Glomerular endothelial cell (primary cell): ENCODE measurements at regions not wholly inside any gene's neighbourhood (a gene's known extent, or its start where the extent isn't known, plus 50 kb on each side); places are given as distances from the start of the nearest gene placed in this dataset.
"Not testable (repeated sequence)": the region's sequence is repeated elsewhere in the genome, so short reads cannot be mapped to it uniquely, and the experiment has no call there.

Experiments
- DNase-seq: peaks from one replicate; pipeline ENCODE4 v3.0.0-alpha.2; 2011; ENCODE audit warnings: low read depth, low spot score; ENCODE audit errors: extremely low read depth

- no peak for DNase-seq
Measured at GRCh38 chr1:58206749-58207148, 339.8 kb downstream of the OMA1 start.

GRCh38 chr1:58204284-58204683 lies 342.2 kb downstream of the OMA1 start:
- DNase-seq, result no peak

- no peak for DNase-seq
Measured at GRCh38 chr1:58201492-58202106, 344.9 kb downstream of the OMA1 start.

GRCh38 chr1:58200437-58200836 lies 346.1 kb downstream of the OMA1 start:
- no peak for DNase-seq

- no peak for DNase-seq
Measured at GRCh38 chr1:58197811-58198210, 348.7 kb downstream of the OMA1 start.

- no peak for DNase-seq
Measured at GRCh38 chr1:58190267-58190988, 356.1 kb downstream of the OMA1 start.

- DNase-seq, result no peak
Measured at GRCh38 chr1:58189453-58189852, 357.1 kb downstream of the OMA1 start.

GRCh38 chr1:58183286-58183685 lies 363.2 kb downstream of the OMA1 start:
- DNase-seq, result no peak

GRCh38 chr1:58180537-58180936 lies 366.0 kb downstream of the OMA1 start:
- no peak for DNase-seq

GRCh38 chr1:58169160-58169559 lies 377.4 kb downstream of the OMA1 start:
- DNase-seq, result not testable (repeated sequence)

GRCh38 chr1:58167131-58167530 lies 379.4 kb downstream of the OMA1 start:
- not testable (repeated sequence) for DNase-seq

- DNase-seq, result no peak
Measured at GRCh38 chr1:58166417-58166816, 380.1 kb downstream of the OMA1 start.

- no peak for DNase-seq
Measured at GRCh38 chr1:58165073-58165472, 381.5 kb downstream of the OMA1 start.

GRCh38 chr1:58162952-58163550 lies 383.5 kb downstream of the OMA1 start:
- no peak for DNase-seq

GRCh38 chr1:58159434-58159830 lies 387.1 kb downstream of the OMA1 start:
- DNase-seq, result no peak

- no peak for DNase-seq
Measured at GRCh38 chr1:58158506-58159433, 387.8 kb downstream of the OMA1 start.

GRCh38 chr1:58158016-58158415 lies 388.5 kb downstream of the OMA1 start:
- DNase-seq, result no peak

- no peak for DNase-seq
Measured at GRCh38 chr1:58157256-58157655, 389.3 kb downstream of the OMA1 start.

- no peak for DNase-seq
Measured at GRCh38 chr1:58156831-58157230, 389.7 kb downstream of the OMA1 start.

GRCh38 chr1:58156124-58156468 lies 390.4 kb downstream of the OMA1 start:
- DNase-seq, result no peak

- no peak for DNase-seq
Measured at GRCh38 chr1:58155418-58156123, 391.0 kb downstream of the OMA1 start.
